H1 (cell line): ENCODE measurements at regions not wholly inside any gene's neighbourhood (a gene's known extent, or its start where the extent isn't known, plus 50 kb on each side); places are given as distances from the start of the nearest gene placed in this dataset.

Source experiments
- CTCF ChIP-seq, 3 experiments: IDR thresholded peaks; 1 replicate in 2 of 3; 2 replicates in 1 of 3; pipeline versions ENCODE4 v1.5.1 to v1.6.1; 2011; ENCODE audit warnings: low read length in 3 of 3, mild to moderate bottlenecking in 3 of 3, inconsistent platforms in 2 of 3, low read depth in 1 of 3, moderate library complexity in 1 of 3; ENCODE audit not compliant: insufficient read depth in 1 of 3; ENCODE audit errors: control extremely low read depth in 1 of 3
- KDM5A ChIP-seq: fragments of 200-600 bp; IDR thresholded peaks from 2 replicates; pipeline ENCODE4 v1.7.1; 2012; ENCODE audit warnings: mild to moderate bottlenecking, low read length, inconsistent platforms, mixed read lengths
- MAFK ChIP-seq: IDR thresholded peaks from 2 replicates; pipeline ENCODE4 v1.6.1; 2012; ENCODE audit warnings: low read depth, mild to moderate bottlenecking, improper control_type of control experiment, low read length
- RFX5 ChIP-seq: IDR thresholded peaks from 2 replicates; pipeline ENCODE4 v1.6.1; 2011; ENCODE audit warnings: low read depth, low read length, improper control_type of control experiment, borderline replicate concordance
- RNF2 ChIP-seq: fragments of 200-900, 300-1000 bp; sonication (generic); IDR thresholded peaks from 2 replicates; pipeline ENCODE4 v1.7.1; 2016; ENCODE audit warnings: borderline replicate concordance, low read depth, mild to moderate bottlenecking, antibody characterized with exemption, low read length; ENCODE audit not compliant: poor library complexity, severe bottlenecking; ENCODE audit errors: missing control alignments
- SIRT6 ChIP-seq: IDR thresholded peaks from one replicate; pipeline ENCODE4 v1.7.1; 2012; ENCODE audit warnings: low read length, inconsistent platforms
- SIX5 ChIP-seq: IDR thresholded peaks from 2 replicates; pipeline ENCODE4 v1.6.1; 2011; ENCODE audit warnings: mild to moderate bottlenecking, low read depth, low read length
- TAF7 ChIP-seq: optimal IDR thresholded peaks from 2 replicates; pipeline ENCODE3; 2011; ENCODE audit warnings: low read depth, mild to moderate bottlenecking, inconsistent platforms, low read length, moderate library complexity, borderline replicate concordance
- TBP ChIP-seq: IDR thresholded peaks from 2 replicates; pipeline ENCODE4 v1.6.1; 2011; ENCODE audit warnings: low read depth, low read length, improper control_type of control experiment

GRCh38 chr15:60091911-60092310, 87.8 kb downstream of the FOXB1 start:
- TF ChIP-seq KDM5A (no peak), RNF2 (no peak), RFX5 (no peak), CTCF (IDR thresholded peaks at IDR 0.05; ENCODE audit: control extremely low read depth in 1 of 3, insufficient read depth in 1 of 3, low read depth in 1 of 3, low read length in 3 of 3) (no peak), TAF7 (no peak), MAFK (no peak), SIRT6 (no peak), TBP (no peak), SIX5 (no peak)
